SK-N-SH (cell line): ENCODE measurements at regions not wholly inside any gene's neighbourhood (a gene's known extent, or its start where the extent isn't known, plus 50 kb on each side); places are given as distances from the start of the nearest gene placed in this dataset.

Source experiments
- FOXM1 ChIP-seq: IDR thresholded peaks from 2 replicates; pipeline ENCODE4 v1.4.0; 2012; ENCODE audit warnings: low read depth, mild to moderate bottlenecking
- GATA2 ChIP-seq: sonication (generic); formaldehyde crosslinking; IDR thresholded peaks from 2 replicates; pipeline ENCODE4 v1.5.0; 2020; ENCODE audit warnings: mild to moderate bottlenecking, missing genetic modification reagents
- NFIC ChIP-seq: IDR thresholded peaks from 2 replicates; pipeline ENCODE4 v1.4.0; 2012; ENCODE audit warnings: borderline replicate concordance
- TCF12 ChIP-seq: IDR thresholded peaks from 2 replicates; pipeline ENCODE4 v1.4.0; 2012
- TF ChIP-seq, protein P1 (sequence below): IDR thresholded peaks from 2 replicates; pipeline ENCODE4 v1.4.0; 2012; ENCODE audit warnings: low read depth
- TF ChIP-seq, protein P2 (sequence below): fragments of 200-600 bp; sonication (generic); IDR thresholded peaks from 2 replicates; pipeline ENCODE4 v1.6.1; 2017; ENCODE audit warnings: antibody characterized with exemption, mild to moderate bottlenecking, moderate library complexity

DNA sequence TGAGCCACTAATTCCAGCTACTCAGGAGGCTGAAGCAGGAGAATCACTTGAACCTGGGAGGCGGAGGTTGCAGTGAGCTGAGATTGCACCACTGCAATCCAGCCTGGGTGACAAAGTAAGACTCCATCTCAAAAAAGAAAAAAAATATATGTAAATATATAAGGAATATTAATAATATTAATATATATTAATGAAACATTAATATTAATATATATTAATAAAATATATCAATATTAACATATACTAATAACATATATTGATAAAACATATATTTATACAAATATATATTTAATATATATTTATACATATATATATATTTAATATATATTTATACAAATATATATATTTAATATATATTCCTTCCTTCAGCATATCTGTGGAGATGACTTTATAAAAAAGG is 338.0 kb downstream of the NPIPA8 start:
- TF ChIP-seq NFIC: no peak
- TF ChIP-seq, protein P1, sequence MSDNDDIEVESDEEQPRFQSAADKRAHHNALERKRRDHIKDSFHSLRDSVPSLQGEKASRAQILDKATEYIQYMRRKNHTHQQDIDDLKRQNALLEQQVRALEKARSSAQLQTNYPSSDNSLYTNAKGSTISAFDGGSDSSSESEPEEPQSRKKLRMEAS: no peak
- TF ChIP-seq, protein P2, sequence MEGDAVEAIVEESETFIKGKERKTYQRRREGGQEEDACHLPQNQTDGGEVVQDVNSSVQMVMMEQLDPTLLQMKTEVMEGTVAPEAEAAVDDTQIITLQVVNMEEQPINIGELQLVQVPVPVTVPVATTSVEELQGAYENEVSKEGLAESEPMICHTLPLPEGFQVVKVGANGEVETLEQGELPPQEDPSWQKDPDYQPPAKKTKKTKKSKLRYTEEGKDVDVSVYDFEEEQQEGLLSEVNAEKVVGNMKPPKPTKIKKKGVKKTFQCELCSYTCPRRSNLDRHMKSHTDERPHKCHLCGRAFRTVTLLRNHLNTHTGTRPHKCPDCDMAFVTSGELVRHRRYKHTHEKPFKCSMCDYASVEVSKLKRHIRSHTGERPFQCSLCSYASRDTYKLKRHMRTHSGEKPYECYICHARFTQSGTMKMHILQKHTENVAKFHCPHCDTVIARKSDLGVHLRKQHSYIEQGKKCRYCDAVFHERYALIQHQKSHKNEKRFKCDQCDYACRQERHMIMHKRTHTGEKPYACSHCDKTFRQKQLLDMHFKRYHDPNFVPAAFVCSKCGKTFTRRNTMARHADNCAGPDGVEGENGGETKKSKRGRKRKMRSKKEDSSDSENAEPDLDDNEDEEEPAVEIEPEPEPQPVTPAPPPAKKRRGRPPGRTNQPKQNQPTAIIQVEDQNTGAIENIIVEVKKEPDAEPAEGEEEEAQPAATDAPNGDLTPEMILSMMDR: no peak
- TF ChIP-seq TCF12: no peak
- TF ChIP-seq GATA2 (CRISPR knock-in tag): no peak
- no peak for TF ChIP-seq FOXM1
